Left ventricle myocardium superior (tissue), 1 donor: ENCODE measurements at regions not wholly inside any gene's neighbourhood (a gene's known extent, or its start where the extent isn't known, plus 50 kb on each side); places are given as distances from the start of the nearest gene placed in this dataset.
"Not testable (repeated sequence)": the region's sequence is repeated elsewhere in the genome, so short reads cannot be mapped to it uniquely, and the experiment has no call there.

ENCODE experiments used
- ATAC-seq: fragments of 200-7000 bp; cut with Tn5 transposase; one replicate; pipeline ENCODE4 v1.9.1; 2020; ENCODE audit warnings: mild to moderate bottlenecking, moderate library complexity
- DNase-seq: peaks from one replicate; pipeline ENCODE4 v3.0.0-alpha.2; 2020
- intact Hi-C: fragments of 100-400 bp; cut with micrococcal nuclease; formaldehyde crosslinking; loops from one replicate; pipeline ENCODE4 v1.11.0; 2022
- donor health status: DM: no; HTN: yes; CAD: no; lungs with severe emphysema.

- ATAC-seq: no peak
- intact Hi-C loops: no loop called here
- no peak for DNase-seq
These were observed 139.0 kb upstream of the SH3BP4 start for GRCh38 chr2:234812851-234813250.

- DNase-seq: no peak
- intact Hi-C loops: no loop called here
- no peak for ATAC-seq
These were observed 142.9 kb upstream of the SH3BP4 start for GRCh38 chr2:234808907-234809306.

- ATAC-seq (no peak), DNase-seq (no peak)
- intact Hi-C loops: no loop called here
These were observed 145.0 kb upstream of the SH3BP4 start for GRCh38 chr2:234806818-234807217.

GRCh38 chr2:234805836-234806235, 146.0 kb upstream of the SH3BP4 start:
- ATAC-seq (no peak), DNase-seq (no peak)
- intact Hi-C loops: no loop called here

- DNase-seq (no peak), ATAC-seq (no peak)
- intact Hi-C loops: no loop called here
These were observed 147.1 kb upstream of the SH3BP4 start for GRCh38 chr2:234804704-234805103.

GRCh38 chr2:234802845-234803171, 149.0 kb upstream of the SH3BP4 start:
- intact Hi-C loops: no loop called here

GRCh38 chr2:234802071-234802844, 149.6 kb upstream of the SH3BP4 start:
- no peak for ATAC-seq
- intact Hi-C loops: no loop called here
- DNase-seq: no peak

More at GRCh38 chr2:234802845-234803171, 149.0 kb upstream of the SH3BP4 start:
- DNase-seq: no peak
- ATAC-seq: no peak

GRCh38 chr2:234797566-234798250, 154.1 kb upstream of the SH3BP4 start:
- ATAC-seq (no peak), DNase-seq (no peak)
- intact Hi-C loops: no loop called here

GRCh38 chr2:234796045-234796591, 155.7 kb upstream of the SH3BP4 start:
- ATAC-seq (no peak), DNase-seq (no peak)
- intact Hi-C loops: no loop called here

- intact Hi-C loops: no loop called here
- no peak for DNase-seq
- no peak for ATAC-seq
These were observed 156.4 kb upstream of the SH3BP4 start for GRCh38 chr2:234795272-234795920.

GRCh38 chr2:234794866-234795265, 157.0 kb upstream of the SH3BP4 start:
- intact Hi-C loops: no loop called here
- ATAC-seq: no peak
- DNase-seq: no peak

- intact Hi-C loops: no loop called here
- no peak for ATAC-seq
- no peak for DNase-seq
These were observed 158.5 kb upstream of the SH3BP4 start for GRCh38 chr2:234793212-234793785.

- no peak for DNase-seq
- intact Hi-C loops: no loop called here
- ATAC-seq: no peak
These were observed 159.2 kb upstream of the SH3BP4 start for GRCh38 chr2:234792621-234793022.

GRCh38 chr2:234792096-234792495, 159.7 kb upstream of the SH3BP4 start:
- intact Hi-C loops, ATAC-seq, DNase-seq: not testable (repeated sequence)

- DNase-seq (no peak), ATAC-seq (no peak)
- intact Hi-C loops: no loop called here
These were observed 161.4 kb upstream of the SH3BP4 start for GRCh38 chr2:234790380-234790779.

- intact Hi-C loops: no loop called here
- DNase-seq: no peak
- ATAC-seq: no peak
These were observed 162.1 kb upstream of the SH3BP4 start for GRCh38 chr2:234789556-234790325.

GRCh38 chr2:234788841-234789240, 163.0 kb upstream of the SH3BP4 start:
- DNase-seq: no peak
- intact Hi-C loops: no loop called here
- no peak for ATAC-seq

GRCh38 chr2:234788381-234788780, 163.4 kb upstream of the SH3BP4 start:
- no peak for ATAC-seq
- no peak for DNase-seq
- intact Hi-C loops: no loop called here

GRCh38 chr2:234787114-234787513, 164.7 kb upstream of the SH3BP4 start:
- intact Hi-C loops: no loop called here
- ATAC-seq: no peak
- DNase-seq: no peak
